GM18517 (cell line): ENCODE measurements at regions not wholly inside any gene's neighbourhood (a gene's known extent, or its start where the extent isn't known, plus 50 kb on each side); places are given as distances from the start of the nearest gene placed in this dataset.

Experiments
- ATAC-seq: cut with Tn5 transposase; IDR thresholded peaks from one replicate; pipeline ENCODE4 v1.9.1; 2021; ENCODE audit warnings: mild to moderate bottlenecking, moderate library complexity; ENCODE audit not compliant: unreplicated experiment

- ATAC-seq: no peak
Measured at GRCh38 chr5:126094991-126095390, 328.2 kb upstream of the GRAMD2B start.

GRCh38 chr5:126096442-126097006 lies 326.7 kb upstream of the GRAMD2B start:
- no peak for ATAC-seq

- ATAC-seq: no peak
Measured at GRCh38 chr5:126097876-126098275, 325.3 kb upstream of the GRAMD2B start.

- no peak for ATAC-seq
Measured at GRCh38 chr5:126098330-126099017, 324.7 kb upstream of the GRAMD2B start.

DNA sequence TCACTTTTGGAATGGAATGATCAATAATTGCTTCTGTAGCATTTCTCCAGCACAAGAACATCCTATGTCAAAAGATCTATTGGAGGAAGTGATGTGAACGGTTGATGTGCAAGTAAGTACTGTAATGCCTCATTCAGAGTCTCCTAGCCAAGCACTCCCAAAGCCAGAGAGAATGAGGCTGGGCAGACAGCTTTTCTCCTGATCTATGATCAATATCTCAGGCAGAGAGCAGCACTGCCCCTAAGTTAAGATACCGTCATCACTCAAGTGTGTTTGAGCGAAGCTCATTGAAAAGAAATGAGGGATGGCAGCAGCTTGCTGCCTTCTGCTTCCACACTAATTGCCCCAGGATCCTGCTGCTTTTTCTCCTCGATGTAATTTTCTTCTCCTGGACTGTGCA lies 324.1 kb upstream of the GRAMD2B start:
- ATAC-seq: no peak

DNA sequence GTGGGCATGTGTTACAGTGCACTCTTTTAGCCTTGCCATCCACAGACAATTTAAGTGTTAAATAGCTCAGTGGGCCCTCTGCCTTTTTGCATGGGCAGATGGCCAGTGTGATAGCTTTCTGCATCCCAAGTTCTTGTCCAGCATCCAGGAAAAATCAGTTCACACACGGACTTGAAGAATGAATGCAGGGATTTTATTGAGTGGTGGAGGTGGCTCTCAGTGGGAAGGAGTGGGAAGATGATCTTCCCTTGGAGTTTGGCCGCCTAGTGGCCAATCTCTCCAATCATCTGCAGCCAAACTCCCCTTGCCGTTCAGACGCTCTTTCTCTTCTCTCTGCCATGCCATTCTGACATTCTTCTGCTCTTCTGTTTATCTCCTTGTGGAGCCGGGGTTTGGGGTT lies 322.4 kb upstream of the GRAMD2B start:
- ATAC-seq: no peak

GRCh38 chr5:126101901-126102300 lies 321.3 kb upstream of the GRAMD2B start:
- no peak for ATAC-seq

GRCh38 chr5:126103050-126103449 lies 320.2 kb upstream of the GRAMD2B start:
- no peak for ATAC-seq

DNA sequence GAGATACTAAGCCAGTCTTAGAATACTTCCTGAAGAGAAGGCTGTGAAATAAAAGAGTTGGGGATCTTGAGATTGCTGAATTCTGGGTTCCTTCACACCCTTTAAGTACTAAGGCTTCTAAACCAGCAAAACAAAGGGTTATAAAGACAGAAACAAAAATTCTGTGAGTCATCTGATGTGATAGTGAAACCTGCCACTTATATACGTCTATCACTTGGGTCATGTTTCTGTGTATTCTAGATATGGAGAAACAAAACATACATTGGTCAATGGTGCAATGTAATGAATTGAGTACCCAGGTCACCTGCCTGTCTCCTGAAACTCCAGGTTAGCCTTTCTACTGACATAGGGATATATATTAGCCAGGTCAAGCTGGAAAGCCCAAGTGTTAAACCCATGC lies 319.3 kb upstream of the GRAMD2B start:
- ATAC-seq: no peak

- no peak for ATAC-seq
Measured at GRCh38 chr5:126104341-126104740, 318.9 kb upstream of the GRAMD2B start.

- no peak for ATAC-seq
Measured at GRCh38 chr5:126104951-126105350, 318.3 kb upstream of the GRAMD2B start.

DNA sequence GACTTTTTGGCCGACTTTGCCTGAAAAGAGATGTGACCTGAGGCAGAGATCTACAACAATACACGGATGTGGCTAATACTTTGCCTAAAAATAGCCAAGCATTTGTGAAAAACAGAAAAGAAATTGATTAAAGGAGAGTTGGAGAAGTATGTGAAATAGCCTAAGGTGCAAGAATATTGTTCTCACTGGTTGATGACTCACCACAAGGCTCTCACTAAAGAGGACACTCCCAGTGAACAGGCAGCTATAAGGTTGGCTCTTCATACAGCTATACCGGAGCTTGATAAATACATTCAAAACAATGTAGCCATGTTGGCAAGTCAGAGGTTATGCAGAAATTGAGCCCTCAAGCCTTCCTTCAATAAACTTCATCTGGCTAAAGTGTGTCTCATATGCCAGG lies 317.2 kb upstream of the GRAMD2B start:
- ATAC-seq: no peak

DNA sequence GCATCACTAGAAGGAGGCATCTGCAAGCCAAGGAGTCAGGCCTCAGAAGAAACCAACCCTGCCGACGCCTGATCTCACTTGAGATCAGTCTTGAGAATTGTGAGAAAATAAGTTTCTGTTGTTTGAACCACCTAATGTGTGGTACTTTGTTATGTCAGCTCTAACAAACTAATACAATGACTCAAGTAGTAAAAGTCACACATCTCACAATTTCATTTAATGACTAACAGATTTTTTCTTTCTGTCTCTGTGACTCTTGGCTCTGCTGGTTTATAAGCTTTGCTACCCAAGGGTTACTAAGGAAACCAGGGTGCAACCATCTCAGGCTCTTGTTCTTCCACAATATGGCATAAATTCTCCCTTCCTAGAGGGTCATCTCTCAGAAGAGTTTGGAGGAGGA lies 315.8 kb upstream of the GRAMD2B start:
- no peak for ATAC-seq

DNA sequence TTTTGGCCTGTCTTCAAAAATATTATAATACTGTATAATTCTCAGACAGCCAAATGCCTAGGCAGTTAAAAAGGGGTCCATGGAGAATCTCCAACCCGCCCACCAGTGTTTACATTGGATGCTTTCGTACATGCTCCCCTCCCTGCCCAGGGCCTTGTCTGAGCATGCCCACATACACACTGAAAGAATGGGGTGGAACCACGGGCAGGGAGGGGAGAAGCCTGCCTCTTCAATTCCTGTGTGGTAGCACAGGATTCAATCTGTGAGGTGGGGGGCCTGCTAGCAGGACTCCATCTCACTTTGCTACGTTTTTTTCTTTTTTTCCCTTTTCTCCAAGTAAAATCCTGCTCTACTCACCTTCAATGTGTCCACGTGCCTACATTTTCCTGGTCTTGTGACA lies 314.7 kb upstream of the GRAMD2B start:
- no peak for ATAC-seq

GRCh38 chr5:126115059-126115629 lies 308.1 kb upstream of the GRAMD2B start:
- ATAC-seq: no peak

DNA sequence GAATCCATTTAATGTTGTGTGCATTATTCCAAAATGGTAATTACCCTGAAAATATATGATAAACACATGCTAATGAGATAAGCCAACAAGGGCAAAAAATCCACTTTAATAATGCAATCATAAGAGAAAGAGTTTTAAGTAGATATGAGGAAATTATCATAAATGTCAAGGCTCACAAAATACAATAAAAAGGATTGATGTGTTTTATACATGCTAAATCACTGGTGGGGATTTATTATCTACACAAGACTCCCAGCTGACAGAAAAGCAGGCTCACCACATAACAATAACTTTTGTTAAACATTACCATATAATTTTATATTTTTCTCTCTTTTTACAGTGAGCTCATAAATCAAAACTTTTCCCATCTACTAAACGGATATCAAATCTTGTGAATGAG lies 306.2 kb upstream of the GRAMD2B start:
- ATAC-seq: no peak

DNA sequence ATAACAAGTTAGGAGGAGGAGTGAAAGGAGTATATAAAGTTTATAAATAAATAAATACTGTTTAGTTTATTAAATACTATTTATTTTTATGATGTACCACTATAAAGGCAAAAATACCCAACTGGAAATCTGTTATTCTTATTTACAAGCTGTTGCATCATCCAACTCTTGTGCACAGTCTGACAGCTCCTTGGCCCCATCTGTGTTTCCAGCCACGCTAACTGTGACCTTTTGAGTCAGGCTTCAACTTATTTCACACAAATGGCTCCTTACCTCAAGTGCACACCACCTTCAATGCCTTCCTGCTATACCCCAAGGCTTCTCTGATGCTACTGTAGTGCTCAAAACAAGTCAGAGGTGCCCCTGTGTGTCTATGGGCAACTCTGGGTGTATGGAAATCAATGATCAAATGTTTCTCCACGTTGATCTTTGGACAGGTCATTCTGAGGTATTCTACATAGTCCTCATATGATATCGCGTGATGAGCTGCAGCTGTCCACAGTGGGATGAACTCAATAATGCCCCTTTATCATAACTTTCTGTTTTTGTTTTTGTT lies 303.2 kb upstream of the GRAMD2B start:
- ATAC-seq: no peak

GRCh38 chr5:126120939-126121338 lies 302.3 kb upstream of the GRAMD2B start:
- ATAC-seq: no peak

DNA sequence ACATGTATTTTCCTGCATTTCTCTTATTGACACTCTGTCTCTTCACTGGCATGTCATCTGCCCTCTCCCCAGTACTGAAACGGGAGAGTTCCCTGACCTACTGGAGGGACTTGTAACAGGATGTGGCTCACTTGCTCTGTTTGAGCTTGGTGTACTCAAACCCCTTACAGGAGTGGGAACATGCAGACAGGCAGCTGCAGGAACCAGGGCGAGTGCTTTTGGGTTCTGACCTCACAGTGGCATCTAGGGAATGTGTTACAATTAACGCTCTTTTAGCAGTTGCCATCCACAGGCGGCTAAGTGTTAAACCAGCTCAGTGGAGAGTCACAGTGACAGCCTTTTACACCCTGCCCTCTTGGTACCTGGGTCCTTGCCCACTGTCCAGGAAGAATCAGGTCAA lies 300.3 kb upstream of the GRAMD2B start:
- ATAC-seq: no peak

DNA sequence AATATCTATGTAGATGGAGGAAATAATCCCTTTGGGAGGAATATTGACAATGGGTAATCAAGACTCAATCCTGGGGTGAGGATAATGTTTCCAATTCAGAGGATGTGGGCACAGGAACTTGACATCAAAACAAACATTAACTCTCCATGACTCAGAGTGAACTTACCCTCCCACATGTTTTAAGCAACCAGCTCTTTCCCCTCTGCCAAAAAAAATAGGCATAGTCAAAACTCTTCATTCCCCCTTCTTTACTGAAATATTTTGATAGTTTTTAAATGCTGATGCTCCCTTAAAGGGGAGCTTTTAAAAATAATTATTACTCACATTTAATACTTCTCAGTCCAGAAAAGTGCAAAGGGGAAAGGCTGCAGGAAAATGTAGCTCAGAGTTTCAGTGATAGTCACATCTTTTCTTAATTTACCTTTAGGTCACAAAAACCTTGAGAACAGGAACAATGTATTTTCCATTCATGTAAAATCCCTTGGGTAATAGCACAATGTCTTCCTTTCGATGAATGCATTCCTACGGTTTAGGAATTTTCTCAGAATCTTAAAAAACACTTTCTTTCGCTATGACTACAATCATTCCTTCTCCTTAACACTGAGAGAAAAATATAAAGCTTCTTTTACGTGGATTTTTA lies 298.4 kb upstream of the GRAMD2B start:
- ATAC-seq: no peak

- ATAC-seq: no peak
Measured at GRCh38 chr5:126125407-126125806, 297.8 kb upstream of the GRAMD2B start.

- ATAC-seq: no peak
Measured at GRCh38 chr5:126126574-126126973, 296.6 kb upstream of the GRAMD2B start.
